Neural cell (in vitro differentiated cells): ENCODE measurements at regions not wholly inside any gene's neighbourhood (a gene's known extent, or its start where the extent isn't known, plus 50 kb on each side); places are given as distances from the start of the nearest gene placed in this dataset.

Experiments used
- CTCF ChIP-seq: fragments of 450-650 bp; IDR thresholded peaks from 2 replicates; pipeline ENCODE4 v1.5.1; 2014; ENCODE audit warnings: antibody characterized with exemption, mild to moderate bottlenecking, moderate library complexity; ENCODE audit not compliant: poor library complexity, severe bottlenecking
- EP300 ChIP-seq: fragments of 450-650 bp; conservative IDR thresholded peaks from 2 replicates; pipeline ENCODE4 v1.6.1; 2014; ENCODE audit warnings: antibody characterized with exemption, mild to moderate bottlenecking, moderate library complexity; ENCODE audit not compliant: poor library complexity, severe bottlenecking
- RAD21 ChIP-seq: fragments of 450-650 bp; conservative IDR thresholded peaks from 2 replicates; pipeline ENCODE4 v1.6.1; 2014; ENCODE audit warnings: antibody characterized with exemption, mild to moderate bottlenecking, moderate library complexity
- SMC3 ChIP-seq: fragments of 450-650 bp; conservative IDR thresholded peaks from 2 replicates; pipeline ENCODE4 v1.6.1; 2014; ENCODE audit warnings: antibody characterized with exemption, mild to moderate bottlenecking, moderate library complexity; ENCODE audit not compliant: poor library complexity

DNA sequence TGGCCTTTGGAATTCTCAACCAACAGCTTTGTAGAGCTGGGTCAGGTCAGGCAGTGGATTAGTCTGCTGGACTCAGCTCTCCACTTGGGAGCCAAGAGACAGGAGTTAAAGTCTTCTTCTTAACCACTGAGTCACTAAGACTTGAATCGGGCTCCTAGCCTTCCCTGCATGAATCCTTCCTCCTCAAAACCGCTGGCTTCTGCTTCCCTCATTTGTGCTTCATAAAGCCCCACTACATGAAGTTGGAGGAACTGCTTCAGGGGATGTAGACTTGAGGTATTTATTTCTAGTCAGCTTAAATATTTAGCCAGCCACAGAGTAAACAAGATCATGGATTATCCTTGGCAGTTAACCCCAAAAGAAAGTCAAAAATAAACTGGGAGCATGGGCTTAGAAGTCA, 536.3 kb upstream of the TNP1 start:
- no peak for TF ChIP-seq CTCF
- TF ChIP-seq RAD21, result no peak
- TF ChIP-seq SMC3, result no peak
- TF ChIP-seq EP300, result no peak
